LNCaP clone FGC (cell line): ENCODE measurements at regions not wholly inside any gene's neighbourhood (a gene's known extent, or its start where the extent isn't known, plus 50 kb on each side); places are given as distances from the start of the nearest gene placed in this dataset.
"Not testable (repeated sequence)": the region's sequence is repeated elsewhere in the genome, so short reads cannot be mapped to it uniquely, and the experiment has no call there.

Source experiments
- DNase-seq: peaks from one replicate; pipeline ENCODE4 v3.0.0-alpha.2; 2011; ENCODE audit warnings: low read depth
- H3K4me3 ChIP-seq: 2 replicates; pipeline ENCODE4 v1.5.1; 2011; ENCODE audit warnings: mild to moderate bottlenecking, low read depth, low read length, control low read depth
- CTCF ChIP-seq: IDR thresholded peaks from 2 replicates; pipeline ENCODE4 v1.5.1; 2012; ENCODE audit warnings: mild to moderate bottlenecking; ENCODE audit not compliant: control insufficient read depth, insufficient read depth; ENCODE audit errors: extremely low read depth

DNA sequence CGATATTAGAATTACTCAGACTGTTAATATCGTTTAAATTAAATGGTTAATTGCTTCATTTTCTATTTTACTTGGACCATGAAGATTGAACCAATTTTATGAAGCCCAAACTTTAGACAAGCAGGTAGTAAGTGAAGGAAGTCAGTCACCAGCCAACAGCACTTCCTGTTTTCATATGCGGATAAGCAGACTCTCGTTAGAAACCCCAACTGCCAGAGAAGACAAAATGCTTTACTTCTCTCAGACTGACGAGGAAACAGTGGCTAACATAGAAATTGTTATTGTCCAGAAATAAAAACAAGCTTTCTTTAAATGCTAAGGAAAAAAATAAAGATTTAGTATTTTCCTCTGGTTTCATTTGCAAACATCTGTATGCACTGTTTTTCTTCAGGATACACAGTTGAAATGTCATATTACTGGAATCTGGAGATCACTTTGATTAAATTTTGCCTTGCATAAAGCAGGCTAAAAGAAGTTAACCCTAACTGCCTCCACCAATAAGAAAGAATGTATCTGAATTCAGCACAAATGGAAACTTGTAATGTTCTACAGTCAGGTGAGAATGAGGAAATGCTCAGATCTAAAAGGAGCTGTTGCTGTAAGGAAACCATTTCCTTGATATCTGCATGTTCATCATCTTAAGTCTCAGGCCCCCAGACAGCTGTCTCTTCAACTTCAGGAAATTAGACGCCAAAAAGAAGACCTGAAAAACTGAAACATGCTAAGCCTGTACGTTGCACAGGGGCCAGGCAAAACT is 129.8 kb upstream of the SAMSN1 start:
- no peak for DNase-seq
- TF ChIP-seq CTCF: no peak
- no peak overlapping the region for H3K4me3 ChIP-seq

- no peak for DNase-seq
- no peak for TF ChIP-seq CTCF
- H3K4me3 ChIP-seq: no peak overlapping the region
Measured at GRCh38 chr21:14673649-14674048, 127.5 kb upstream of the SAMSN1 start.

GRCh38 chr21:14672466-14672865 is 126.4 kb upstream of the SAMSN1 start:
- no peak for TF ChIP-seq CTCF
- H3K4me3 ChIP-seq: no peak overlapping the region
- DNase-seq: no peak

- no peak for TF ChIP-seq CTCF
- no peak overlapping the region for H3K4me3 ChIP-seq
- DNase-seq: no peak
Measured at GRCh38 chr21:14670409-14670808, 124.3 kb upstream of the SAMSN1 start.

- not testable (repeated sequence) for H3K4me3 ChIP-seq, DNase-seq
Measured at GRCh38 chr21:14669092-14669491, 123.0 kb upstream of the SAMSN1 start.

GRCh38 chr21:14657241-14658008 is 111.3 kb upstream of the SAMSN1 start:
- no peak for DNase-seq
- TF ChIP-seq CTCF: no peak
- H3K4me3 ChIP-seq: no peak overlapping the region

- no peak overlapping the region for H3K4me3 ChIP-seq
- DNase-seq: no peak
- TF ChIP-seq CTCF: no peak
Measured at GRCh38 chr21:14646893-14647292, 100.8 kb upstream of the SAMSN1 start.
